K562 (cell line): ENCODE measurements at regions not wholly inside any gene's neighbourhood (a gene's known extent, or its start where the extent isn't known, plus 50 kb on each side); places are given as distances from the start of the nearest gene placed in this dataset.

Source experiments
- CHD7 ChIP-seq: fragments of 200-600 bp; sonication (generic); IDR thresholded peaks from one replicate; pipeline ENCODE4 v1.6.1; 2012; ENCODE audit warnings: mild to moderate bottlenecking, low read depth, low read length, inconsistent platforms
- CREB5 ChIP-seq: fragments of 250-450 bp; sonication (Bioruptor Pico); IDR thresholded peaks from 2 replicates; pipeline ENCODE4 v1.5.0; 2020; ENCODE audit warnings: mild to moderate bottlenecking
- FOXJ2 ChIP-seq: fragments of 200-800 bp; sonication (Bioruptor generic); IDR thresholded peaks from 2 replicates; pipeline ENCODE4 v1.6.1; 2016; ENCODE audit warnings: missing genetic modification characterization, missing compliant biosample characterization
- HNRNPUL1 ChIP-seq: fragments of 200-400 bp; formaldehyde crosslinking; IDR thresholded peaks from 2 replicates; pipeline ENCODE4 v1.6.1; 2017; ENCODE audit warnings: low read length
- HSF4 ChIP-seq: fragments of 250-450 bp; sonication (Bioruptor Pico); IDR thresholded peaks from 2 replicates; pipeline ENCODE4 v2.1.2; 2022; ENCODE audit warnings: mild to moderate bottlenecking, moderate library complexity, borderline replicate concordance
- PHB2 ChIP-seq: fragments of 450-650 bp; IDR thresholded peaks from 2 replicates; pipeline ENCODE4 v1.6.1; 2017; ENCODE audit warnings: low read depth
- RAD51 ChIP-seq: fragments of 450-650 bp; IDR thresholded peaks from 2 replicates; pipeline ENCODE4 v1.7.1; 2016; ENCODE audit warnings: low read depth, mild to moderate bottlenecking, borderline replicate concordance
- SIN3A ChIP-seq, 2 experiments: fragments of 150-350 bp in 1 of 2; IDR thresholded peaks; 2 replicates each; pipeline ENCODE4 v1.6.1; 2011 to 2016; ENCODE audit warnings: borderline replicate concordance in 2 of 2, low read depth in 2 of 2, low read length in 2 of 2, mild to moderate bottlenecking in 2 of 2, moderate library complexity in 2 of 2; ENCODE audit not compliant: control insufficient read depth in 1 of 2
- SP2 ChIP-seq: IDR thresholded peaks from 2 replicates; pipeline ENCODE4 v1.6.1; 2011; ENCODE audit warnings: mild to moderate bottlenecking, low read depth, low read length, moderate library complexity; ENCODE audit not compliant: poor library complexity, severe bottlenecking; ENCODE audit errors: extremely low read depth
- TAF7 ChIP-seq: fragments of 450-650 bp; IDR thresholded peaks from 2 replicates; pipeline ENCODE4 v1.6.1; 2016; ENCODE audit warnings: missing genetic modification characterization, missing compliant biosample characterization
- ZBTB8A ChIP-seq: fragments of 450-650 bp; IDR thresholded peaks from 2 replicates; pipeline ENCODE4 v1.6.1; 2018; ENCODE audit warnings: mild to moderate bottlenecking, moderate library complexity; ENCODE audit not compliant: partially characterized antibody

- TF ChIP-seq CHD7 (no peak), ZBTB8A (no peak), SIN3A (IDR thresholded peaks at IDR 0.05; ENCODE audit: borderline replicate concordance in 2 of 2, control insufficient read depth in 1 of 2, low read depth in 2 of 2, low read length in 2 of 2) (no peak), TAF7 (no peak), HSF4 (CRISPR knock-in tag) (no peak), FOXJ2 (tag) (no peak), HNRNPUL1 (no peak), PHB2 (no peak), RAD51 (no peak), SP2 (no peak), CREB5 (no peak)
- TF ChIP-seq, all 486 proteins: peak for 0
Measured at GRCh38 chr4:14096396-14096965, 469.0 kb upstream of the BOD1L1 start (continued).
